HepG2 (cell line): ENCODE measurements at regions not wholly inside any gene's neighbourhood (a gene's known extent, or its start where the extent isn't known, plus 50 kb on each side); places are given as distances from the start of the nearest gene placed in this dataset.

ENCODE experiments used
- ATAC-seq: fragments of 200-7000 bp; cut with Tn5 transposase; 3 replicates; pipeline ENCODE4 v1.9.1; 2020; ENCODE audit warnings: mild to moderate bottlenecking, moderate library complexity
- BruUV-seq: library from RNA; stranded (reverse); fragments of 400-500 nt; replicated peaks from 2 replicates; lab custom pipeline; 2021; lab: Mats Ljungman, UMichigan
- CTCF ChIA-PET: fragments of 300-600 bp; formaldehyde crosslinking; extraction: SDS; loops from one replicate; lab custom pipeline; 2021; ENCODE audit warnings: low total read pairs, inconsistent platforms, low intra/inter-chr PET ratio; lab: Yijun Ruan, JAX
- POLR2A ChIA-PET: fragments of 350-600 bp; sonication (Branson Sonifier 250); formaldehyde crosslinking; loops from one replicate; lab custom pipeline; 2020; ENCODE audit warnings: antibody characterized with exemption, inconsistent platforms; lab: Yijun Ruan, JAX
- DNase-seq: peaks from one replicate; pipeline ENCODE4 v3.0.0-alpha.2; 2015; ENCODE audit warnings: low spot score
- FAIRE-seq: peaks from 3 replicates; lab custom pipeline; 2011; peaks lifted over from hg19 to GRCh38; lab: Jason Lieb, UNC
- H2AFZ ChIP-seq: one replicate; pipeline ENCODE4 v1.6.1; 2011; ENCODE audit warnings: low read length, inconsistent platforms
- H3K27ac ChIP-seq: fragments of 300-600 bp; 3 replicates; pipeline ENCODE4 v1.8.0; 2011; ENCODE audit warnings: mixed run types, mild to moderate bottlenecking, mixed read lengths, low read length, inconsistent platforms; ENCODE audit not compliant: insufficient read depth; ENCODE audit errors: extremely low read length
- H3K27me3 ChIP-seq, 2 experiments: fragments of 200-600 bp in 1 of 2; 2 replicates in 1 of 2; 3 replicates in 1 of 2; pipeline versions ENCODE4 v1.6.0 to v1.8.0; 2011; ENCODE audit warnings: low read length in 2 of 2, mild to moderate bottlenecking in 2 of 2, moderate library complexity in 2 of 2, inconsistent platforms in 1 of 2; ENCODE audit not compliant: insufficient read depth in 2 of 2, control insufficient read depth in 1 of 2
- H3K36me3 ChIP-seq, 2 experiments: fragments of 200-600 bp in 1 of 2; replicated peaks in 1 of 2; 2 replicates in 1 of 2; 3 replicates in 1 of 2; pipeline versions ENCODE4 v1.5.1 to v1.8.0; 2011; ENCODE audit warnings: low read length in 2 of 2, inconsistent platforms in 1 of 2; ENCODE audit not compliant: insufficient read depth in 2 of 2, control insufficient read depth in 1 of 2
- H3K4me1 ChIP-seq: 2 replicates; pipeline ENCODE4 v1.5.1; 2012; ENCODE audit warnings: low read length, inconsistent platforms; ENCODE audit not compliant: insufficient read depth
- H3K4me2 ChIP-seq: 2 replicates; pipeline ENCODE4 v1.6.0; 2011; ENCODE audit warnings: low read depth, low read length, inconsistent platforms
- H3K4me3 ChIP-seq, 3 experiments: fragments of 200-600 bp in 1 of 3; sonication (generic), shearing (Covaris generic) in 1 of 3; replicated peaks in 1 of 3; 2 replicates each; pipeline ENCODE4 v1.5.1; 2011 to 2016; ENCODE audit warnings: low read length in 3 of 3, inconsistent platforms in 2 of 3, low read depth in 2 of 3, mild to moderate bottlenecking in 2 of 3, control low read depth in 1 of 3, mixed read lengths in 1 of 3; ENCODE audit not compliant: insufficient read depth in 1 of 3
- H3K79me2 ChIP-seq: one replicate; pipeline ENCODE4 v1.6.1; 2011; ENCODE audit warnings: low read length, inconsistent platforms; ENCODE audit not compliant: insufficient read depth
- H3K9ac ChIP-seq: 2 replicates; pipeline ENCODE4 v1.6.0; 2011; ENCODE audit warnings: mild to moderate bottlenecking, low read depth, low read length, inconsistent platforms; ENCODE audit not compliant: insufficient read depth
- H3K9me3 ChIP-seq: 2 replicates; pipeline ENCODE4 v1.5.1; 2012; ENCODE audit warnings: mild to moderate bottlenecking, low read length
- H4K20me1 ChIP-seq: 2 replicates; pipeline ENCODE4 v1.6.0; 2011; ENCODE audit warnings: inconsistent platforms, mild to moderate bottlenecking, low read length, moderate library complexity; ENCODE audit not compliant: insufficient read depth
- ATF6 ChIP-seq: sonication (generic); formaldehyde crosslinking; conservative IDR thresholded peaks from 2 replicates; pipeline ENCODE4 v1.4.0; 2020; ENCODE audit warnings: missing genetic modification reagents
- CEBPZ ChIP-seq: IDR thresholded peaks from 2 replicates; pipeline ENCODE4 v1.6.1; 2012; ENCODE audit warnings: low read length, improper control_type of control experiment
- MLX ChIP-seq: IDR thresholded peaks from 2 replicates; pipeline ENCODE4 v1.6.1; 2016
- PRPF4 ChIP-seq: fragments of 200-400 bp; formaldehyde crosslinking; IDR thresholded peaks from 2 replicates; pipeline ENCODE4 v1.6.1; 2016; ENCODE audit warnings: low read length, low read depth; ENCODE audit not compliant: poor library complexity, severe bottlenecking
- ZBTB25 ChIP-seq: IDR thresholded peaks from 2 replicates; pipeline ENCODE4 v1.6.1; 2018; ENCODE audit warnings: missing genetic modification reagents
- ZBTB26 ChIP-seq: IDR thresholded peaks from 2 replicates; pipeline ENCODE4 v1.6.1; 2016; ENCODE audit warnings: missing compliant biosample characterization, missing genetic modification reagents, borderline replicate concordance
- ZBTB7B ChIP-seq: sonication (generic); formaldehyde crosslinking; IDR thresholded peaks from 2 replicates; pipeline ENCODE4 v1.4.0; 2020; ENCODE audit warnings: missing genetic modification reagents
- ZNF414 ChIP-seq: sonication (generic); formaldehyde crosslinking; IDR thresholded peaks from 2 replicates; pipeline ENCODE4 v1.5.0; 2020; ENCODE audit warnings: missing genetic modification reagents
- ZNF431 ChIP-seq: sonication (generic); formaldehyde crosslinking; IDR thresholded peaks from 2 replicates; pipeline ENCODE4 v1.9.0; 2022; ENCODE audit warnings: missing genetic modification reagents, low read depth, mild to moderate bottlenecking, borderline replicate concordance
- ZNF468 ChIP-seq: sonication (generic); formaldehyde crosslinking; IDR thresholded peaks from 2 replicates; pipeline ENCODE4 v1.8.0; 2022; ENCODE audit warnings: mild to moderate bottlenecking, moderate library complexity, missing genetic modification reagents
- ZNF609 ChIP-seq: sonication (generic); formaldehyde crosslinking; IDR thresholded peaks from 2 replicates; pipeline ENCODE4 v1.4.0; 2020; ENCODE audit warnings: mild to moderate bottlenecking, missing genetic modification reagents, borderline replicate concordance
- in situ Hi-C: cut with HindIII; loops from 2 replicates; pipeline ENCODE4 v1.10.0; 2017; ENCODE audit warnings: low pct_unique_long_range_greater_than_20kb; ENCODE audit not compliant: extremely low pct_ligation_motif_present
- intact Hi-C: fragments of 100-400 bp; cut with micrococcal nuclease; formaldehyde crosslinking; loops from one replicate; pipeline ENCODE4 v1.10.0; 2022; ENCODE audit not compliant: unreplicated experiment

GRCh38 chr2:122532072-122532344 is 776.6 kb downstream of the TSN start:
- H3K4me3 ChIP-seq, result no peak overlapping the region
- no peaks in the 10 kb centered on the region for H3K36me3 ChIP-seq
- H3K9ac ChIP-seq, result no peak overlapping the region
- H2AFZ ChIP-seq, result no peak overlapping the region
- intact Hi-C loops, result no loop called here
- POLR2A ChIA-PET, result no interaction called here
- no peaks in the 10 kb centered on the region for H4K20me1 ChIP-seq
- no peaks in the 10 kb centered on the region for H3K79me2 ChIP-seq
- H3K4me2 ChIP-seq, result no peak overlapping the region
- no peak for ATAC-seq
- in situ Hi-C loops, result no loop called here
- no peaks in the 10 kb centered on the region for H3K4me1 ChIP-seq
- DNase-seq, result no peak
- no peak overlapping the region for H3K27ac ChIP-seq
- no peak for FAIRE-seq
- H3K9me3 ChIP-seq, result no peaks in the 10 kb centered on the region
- CTCF ChIA-PET, result no interaction called here
- H3K27me3 ChIP-seq, result no peaks in the 10 kb centered on the region
- no TSS peak for BruUV-seq
- TF ChIP-seq ZBTB25 (CRISPR knock-in tag) (no peak), ZBTB7B (no peak), MLX (no peak), ATF6 (no peak), ZNF609 (CRISPR knock-in tag) (no peak), ZNF414 (CRISPR knock-in tag) (no peak), ZBTB26 (CRISPR knock-in tag) (no peak), ZNF431 (no peak), PRPF4 (no peak), CEBPZ (no peak), ZNF468 (CRISPR knock-in tag) (no peak)
